ENCODE measurements at regions not wholly inside any gene's neighbourhood (a gene's known extent, or its start where the extent isn't known, plus 50 kb on each side); places are given as distances from the start of the nearest gene placed in this dataset.

DNA sequence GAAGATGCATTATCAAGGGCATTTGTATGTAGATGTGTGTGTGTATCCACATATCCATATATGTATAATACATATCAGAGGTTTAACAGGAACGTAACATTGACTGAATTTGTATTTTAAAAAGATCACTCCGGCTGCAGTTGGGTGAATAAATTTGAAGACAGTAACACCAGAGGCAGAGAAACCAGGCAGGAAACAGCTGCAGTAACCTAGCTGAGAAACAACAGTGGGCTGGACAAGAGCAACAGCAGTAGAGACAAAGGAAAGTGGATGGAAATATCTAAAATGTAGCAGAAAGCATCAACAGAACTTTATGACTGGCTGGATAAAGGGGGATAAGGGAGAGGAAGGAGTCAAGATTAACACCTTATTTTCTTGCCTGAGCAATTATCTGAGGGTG is 68.3 kb upstream of the SETMAR start:
- TF ChIP-seq MXI1 (conservative IDR thresholded peaks at IDR 0.05; ENCODE audit: poor library complexity, severe bottlenecking), result no peak
- TF ChIP-seq TAF1 (IDR thresholded peaks at IDR 0.05; ENCODE audit: low read depth), result no peak
- TF ChIP-seq CTCF (IDR thresholded peaks at IDR 0.05; ENCODE audit: poor library complexity, severe bottlenecking), result no peak
- no peak for TF ChIP-seq POLR2AphosphoS5 (IDR thresholded peaks at IDR 0.05)
- no peak for TF ChIP-seq RAD21 (conservative IDR thresholded peaks at IDR 0.05)
- no peak for TF ChIP-seq EP300 (conservative IDR thresholded peaks at IDR 0.05; ENCODE audit: poor library complexity, severe bottlenecking)
- TF ChIP-seq, protein P1, sequence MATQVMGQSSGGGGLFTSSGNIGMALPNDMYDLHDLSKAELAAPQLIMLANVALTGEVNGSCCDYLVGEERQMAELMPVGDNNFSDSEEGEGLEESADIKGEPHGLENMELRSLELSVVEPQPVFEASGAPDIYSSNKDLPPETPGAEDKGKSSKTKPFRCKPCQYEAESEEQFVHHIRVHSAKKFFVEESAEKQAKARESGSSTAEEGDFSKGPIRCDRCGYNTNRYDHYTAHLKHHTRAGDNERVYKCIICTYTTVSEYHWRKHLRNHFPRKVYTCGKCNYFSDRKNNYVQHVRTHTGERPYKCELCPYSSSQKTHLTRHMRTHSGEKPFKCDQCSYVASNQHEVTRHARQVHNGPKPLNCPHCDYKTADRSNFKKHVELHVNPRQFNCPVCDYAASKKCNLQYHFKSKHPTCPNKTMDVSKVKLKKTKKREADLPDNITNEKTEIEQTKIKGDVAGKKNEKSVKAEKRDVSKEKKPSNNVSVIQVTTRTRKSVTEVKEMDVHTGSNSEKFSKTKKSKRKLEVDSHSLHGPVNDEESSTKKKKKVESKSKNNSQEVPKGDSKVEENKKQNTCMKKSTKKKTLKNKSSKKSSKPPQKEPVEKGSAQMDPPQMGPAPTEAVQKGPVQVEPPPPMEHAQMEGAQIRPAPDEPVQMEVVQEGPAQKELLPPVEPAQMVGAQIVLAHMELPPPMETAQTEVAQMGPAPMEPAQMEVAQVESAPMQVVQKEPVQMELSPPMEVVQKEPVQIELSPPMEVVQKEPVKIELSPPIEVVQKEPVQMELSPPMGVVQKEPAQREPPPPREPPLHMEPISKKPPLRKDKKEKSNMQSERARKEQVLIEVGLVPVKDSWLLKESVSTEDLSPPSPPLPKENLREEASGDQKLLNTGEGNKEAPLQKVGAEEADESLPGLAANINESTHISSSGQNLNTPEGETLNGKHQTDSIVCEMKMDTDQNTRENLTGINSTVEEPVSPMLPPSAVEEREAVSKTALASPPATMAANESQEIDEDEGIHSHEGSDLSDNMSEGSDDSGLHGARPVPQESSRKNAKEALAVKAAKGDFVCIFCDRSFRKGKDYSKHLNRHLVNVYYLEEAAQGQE (IDR thresholded peaks at IDR 0.05; ENCODE audit: borderline replicate concordance), result no peak
- no peak for TF ChIP-seq SMC3 (conservative IDR thresholded peaks at IDR 0.05; ENCODE audit: poor library complexity)
- no peak for TF ChIP-seq EZH2 (IDR thresholded peaks at IDR 0.05; ENCODE audit: borderline replicate concordance, insufficient read depth, low read length, poor library complexity, severe bottlenecking)
- H3K27ac ChIP-seq (ENCODE audit: low read length), result no peak overlapping the region
- no peaks in the 10 kb centered on the region for H3K36me3 ChIP-seq (ENCODE audit: insufficient read depth, low read length)
- H3K9me3 ChIP-seq (ENCODE audit: low read length), result no peaks in the 10 kb centered on the region
- no peak overlapping the region for H3K9ac ChIP-seq (ENCODE audit: low read length)
- no peak overlapping the region for H2AFZ ChIP-seq (ENCODE audit: low read depth, low read length)
- no peaks in the 10 kb centered on the region for H3K79me2 ChIP-seq (replicated peaks; ENCODE audit: insufficient read depth, low read length)
- no peak overlapping the region for H3K4me2 ChIP-seq (ENCODE audit: low read length)
- no peaks in the 10 kb centered on the region for H3F3A ChIP-seq (ENCODE audit: insufficient read depth, low read length, poor library complexity, severe bottlenecking)
- H4K20me1 ChIP-seq (ENCODE audit: insufficient read depth), result no peaks in the 10 kb centered on the region
- H3K27me3 ChIP-seq (ENCODE audit: insufficient read depth, low read depth, low read length), result no peaks in the 10 kb centered on the region
- H3K4me3 ChIP-seq (ENCODE audit: low read length), result no peak overlapping the region
- no peaks in the 10 kb centered on the region for H3K9me2 ChIP-seq (ENCODE audit: insufficient read depth, low read length)

DNA sequence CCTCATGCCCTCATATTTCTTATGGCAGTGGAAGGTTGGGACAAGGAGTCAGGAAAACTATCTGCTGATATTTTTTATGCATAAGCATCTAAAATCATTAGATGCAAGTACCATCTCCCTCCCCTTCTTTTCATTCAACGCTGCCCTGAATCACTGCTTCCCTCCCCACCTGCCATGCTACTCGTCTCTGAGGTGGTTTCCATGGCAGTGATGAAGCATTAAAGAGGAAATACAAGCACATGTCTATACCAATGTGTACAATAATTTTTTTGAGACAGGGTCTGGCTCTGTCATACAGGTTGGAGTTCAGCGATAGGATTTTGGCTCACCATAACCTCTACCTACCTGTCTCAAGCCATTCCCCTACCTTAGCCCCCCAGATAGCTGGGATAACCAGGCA is 67.5 kb upstream of the SETMAR start:
- Histone ChIP-seq H3K4me3 (ENCODE audit: low read length) (no peak overlapping the region), H4K20me1 (ENCODE audit: insufficient read depth) (no peaks in the 10 kb centered on the region), H3K27ac (ENCODE audit: low read length) (no peak overlapping the region), H3K9me3 (ENCODE audit: low read length) (no peaks in the 10 kb centered on the region), H3F3A (ENCODE audit: insufficient read depth, low read length, poor library complexity, severe bottlenecking) (no peaks in the 10 kb centered on the region), H3K9ac (ENCODE audit: low read length) (no peak overlapping the region), H3K4me2 (ENCODE audit: low read length) (no peak overlapping the region), H3K36me3 (ENCODE audit: insufficient read depth, low read length) (no peaks in the 10 kb centered on the region), H3K79me2 (replicated peaks; ENCODE audit: insufficient read depth, low read length) (no peaks in the 10 kb centered on the region), H3K9me2 (ENCODE audit: insufficient read depth, low read length) (no peaks in the 10 kb centered on the region), H3K27me3 (ENCODE audit: insufficient read depth, low read depth, low read length) (no peaks in the 10 kb centered on the region), H2AFZ (ENCODE audit: low read depth, low read length) (no peak overlapping the region)
- no peak for TF ChIP-seq EZH2 (IDR thresholded peaks at IDR 0.05; ENCODE audit: borderline replicate concordance, insufficient read depth, low read length, poor library complexity, severe bottlenecking)
- TF ChIP-seq POLR2AphosphoS5 (IDR thresholded peaks at IDR 0.05), result no peak
- TF ChIP-seq, protein P1 (IDR thresholded peaks at IDR 0.05; ENCODE audit: borderline replicate concordance), result no peak
- no peak for TF ChIP-seq RAD21 (conservative IDR thresholded peaks at IDR 0.05)
- no peak for TF ChIP-seq CTCF (IDR thresholded peaks at IDR 0.05; ENCODE audit: poor library complexity, severe bottlenecking)
- no peak for TF ChIP-seq TAF1 (IDR thresholded peaks at IDR 0.05; ENCODE audit: low read depth)
- TF ChIP-seq MXI1 (conservative IDR thresholded peaks at IDR 0.05; ENCODE audit: poor library complexity, severe bottlenecking), result no peak
- TF ChIP-seq EP300 (conservative IDR thresholded peaks at IDR 0.05; ENCODE audit: poor library complexity, severe bottlenecking), result no peak
- no peak for TF ChIP-seq SMC3 (conservative IDR thresholded peaks at IDR 0.05; ENCODE audit: poor library complexity)

Data from neural cell (in vitro differentiated cells).